Karpas-422 (cell line): ENCODE measurements at regions not wholly inside any gene's neighbourhood (a gene's known extent, or its start where the extent isn't known, plus 50 kb on each side); places are given as distances from the start of the nearest gene placed in this dataset.
A peak's percentile ranks its signal among the peaks of the same experiment; 100 is the strongest.

ENCODE experiments used
- DNase-seq: peaks from one replicate; pipeline ENCODE4 v3.0.0-alpha.2; 2015
- H2AFZ ChIP-seq: fragments of 200-600 bp; sonication (generic); 2 replicates; pipeline ENCODE4 v1.6.1; 2014; ENCODE audit warnings: antibody characterized with exemption, low read length, mixed read lengths
- H3K27ac ChIP-seq: fragments of 200-600 bp; sonication (generic); 2 replicates; pipeline ENCODE4 v1.5.1; 2014; ENCODE audit warnings: mild to moderate bottlenecking, low read length, moderate library complexity
- H3K27me3 ChIP-seq: fragments of 200-600 bp; sonication (generic); 2 replicates; pipeline ENCODE4 v1.6.1; 2014; ENCODE audit warnings: low read length, mixed read lengths
- H3K36me3 ChIP-seq: fragments of 200-600 bp; sonication (generic); 2 replicates; pipeline ENCODE4 v1.6.1; 2014; ENCODE audit warnings: low read length, mixed read lengths; ENCODE audit not compliant: insufficient read depth
- H3K4me1 ChIP-seq: fragments of 200-600 bp; sonication (generic); 2 replicates; pipeline ENCODE4 v1.6.1; 2014; ENCODE audit warnings: mild to moderate bottlenecking, low read length, mixed read lengths
- H3K4me2 ChIP-seq: fragments of 200-600 bp; sonication (generic); 2 replicates; pipeline ENCODE4 v1.6.1; 2014; ENCODE audit warnings: low read length, low read depth, mild to moderate bottlenecking; ENCODE audit not compliant: poor library complexity, severe bottlenecking
- H3K4me3 ChIP-seq: fragments of 200-600 bp; sonication (generic); 2 replicates; pipeline ENCODE4 v1.5.1; 2014; ENCODE audit warnings: mild to moderate bottlenecking, antibody characterized with exemption, low read length, mixed read lengths
- H3K79me2 ChIP-seq: fragments of 200-600 bp; sonication (generic); 2 replicates; pipeline ENCODE4 v1.6.1; 2014; ENCODE audit warnings: mild to moderate bottlenecking, low read length, mixed read lengths
- H3K9ac ChIP-seq: fragments of 200-600 bp; sonication (generic); 2 replicates; pipeline ENCODE4 v1.6.0; 2014; ENCODE audit warnings: low read length
- H3K9me2 ChIP-seq: fragments of 200-600 bp; sonication (generic), shearing (Covaris generic); replicated peaks from 2 replicates; pipeline ENCODE4 v1.6.0; 2014; ENCODE audit warnings: mild to moderate bottlenecking, low read length, moderate library complexity; ENCODE audit not compliant: insufficient read depth
- H3K9me3 ChIP-seq: fragments of 300-700, 200-600 bp; sonication (generic); 2 replicates; pipeline ENCODE4 v1.6.1; 2014; ENCODE audit warnings: low read length, mixed read lengths
- H4K20me1 ChIP-seq: fragments of 200-600 bp; sonication (generic); 2 replicates; pipeline ENCODE4 v1.6.1; 2014; ENCODE audit warnings: mild to moderate bottlenecking, antibody characterized with exemption, low read length, low read depth; ENCODE audit not compliant: insufficient read depth

DNA sequence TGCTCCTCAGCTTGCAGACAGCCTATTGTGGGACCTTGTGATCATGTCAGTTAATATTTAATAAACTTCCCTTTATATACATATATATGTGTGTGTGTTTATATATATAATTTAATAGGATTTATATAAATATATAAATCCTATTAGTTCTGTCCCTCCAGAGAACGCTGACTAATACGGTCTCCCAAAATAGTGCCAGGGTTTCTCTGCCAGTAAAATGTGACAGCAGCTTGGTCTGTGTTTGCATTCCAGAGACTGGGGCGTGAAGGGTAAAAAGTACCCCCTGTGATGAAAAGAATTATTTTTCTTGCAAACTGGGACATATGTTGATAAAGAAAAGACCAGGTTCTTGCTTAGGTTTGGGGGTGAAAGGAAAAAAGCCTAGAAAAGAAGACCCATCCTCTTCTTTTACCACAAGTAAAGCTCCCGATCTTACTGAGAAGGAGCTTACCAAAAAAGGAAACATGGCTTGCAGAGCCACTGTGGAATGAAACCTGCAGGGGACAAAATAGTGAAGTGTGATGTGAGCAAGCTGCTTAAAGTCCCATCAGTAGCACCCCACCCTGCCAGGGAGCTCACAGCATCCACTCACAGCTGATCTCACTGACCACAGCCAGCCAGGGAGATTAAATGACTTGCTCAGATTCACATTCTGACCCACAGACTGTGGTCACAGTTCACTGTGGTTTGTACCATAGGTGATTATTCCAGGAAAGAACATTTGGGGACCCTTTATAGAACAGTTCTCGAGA, 110.9 kb upstream of the RMP24 start:
- H3K4me1 ChIP-seq = peaks cover 83% of the 10 kb centered on the region

GRCh38 chr18:35862119-35862640, 110.3 kb upstream of the RMP24 start:
- peak; percentile 91 for DNase-seq
- peaks cover 77% of the 10 kb centered on the region for H3K4me1 ChIP-seq
- peak overlapping the region; percentile 62 for H3K4me2 ChIP-seq
- peak overlapping the region; percentile 95 for H3K27ac ChIP-seq
- H3K27me3 ChIP-seq = no peaks in the 10 kb centered on the region
- no peak overlapping the region; the same call in 1 of the 2 replicates for H2AFZ ChIP-seq
- H3K9me3 ChIP-seq = no peaks in the 10 kb centered on the region
- H3K4me3 ChIP-seq = peak overlapping the region; percentile 48
- H3K79me2 ChIP-seq = no peaks in the 10 kb centered on the region
- peak overlapping the region; percentile 71 for H3K9ac ChIP-seq
- H3K36me3 ChIP-seq = no peaks in the 10 kb centered on the region
- no peaks in the 10 kb centered on the region for H3K9me2 ChIP-seq
- H4K20me1 ChIP-seq = no peaks in the 10 kb centered on the region

More for the DNA sequence above, 110.9 kb upstream of the RMP24 start:
- peak overlapping the region; percentile 48 for H3K4me3 ChIP-seq
- H3K79me2 ChIP-seq = no peaks in the 10 kb centered on the region
- no peaks in the 10 kb centered on the region for H3K9me2 ChIP-seq
- no peak overlapping the region; the same call in 1 of the 2 replicates for H2AFZ ChIP-seq
- peak overlapping the region; percentile 95 for H3K27ac ChIP-seq
- peak overlapping the region; percentile 71 for H3K9ac ChIP-seq
- H3K27me3 ChIP-seq = no peaks in the 10 kb centered on the region
- H3K36me3 ChIP-seq = no peaks in the 10 kb centered on the region
- no peaks in the 10 kb centered on the region for H3K9me3 ChIP-seq
- H3K4me2 ChIP-seq = peak overlapping the region; percentile 62
- H4K20me1 ChIP-seq = no peaks in the 10 kb centered on the region
- DNase-seq = peak; percentile 78

DNA sequence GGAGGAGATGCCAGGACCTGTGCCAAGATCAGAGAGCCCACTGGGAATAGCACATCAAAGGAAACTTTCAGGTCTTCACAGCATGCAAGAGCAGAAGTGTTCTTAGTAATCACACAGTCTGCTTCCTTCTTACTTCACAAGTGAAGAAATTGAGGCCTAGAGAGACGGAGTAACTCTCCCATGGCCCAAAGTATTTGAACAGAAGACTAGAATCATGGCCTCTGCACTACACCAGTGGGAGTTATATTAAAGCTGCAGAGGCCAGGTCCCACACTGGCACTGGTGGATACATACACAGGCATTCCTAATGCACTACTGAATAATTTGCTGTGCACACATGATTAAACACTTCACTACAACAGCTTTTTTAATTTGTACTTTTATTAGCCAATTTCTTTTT, 107.6 kb upstream of the RMP24 start:
- no peak overlapping the region for H3K4me3 ChIP-seq
- H3K4me1 ChIP-seq = peaks cover 61% of the 10 kb centered on the region
- peak overlapping the region; percentile 26; the same call in 1 of the 2 replicates for H3K9ac ChIP-seq
- no peaks in the 10 kb centered on the region for H3K36me3 ChIP-seq
- H3K27me3 ChIP-seq = no peaks in the 10 kb centered on the region
- no peaks in the 10 kb centered on the region for H4K20me1 ChIP-seq
- no peaks in the 10 kb centered on the region for H3K79me2 ChIP-seq
- no peaks in the 10 kb centered on the region for H3K9me3 ChIP-seq
- peak overlapping the region; percentile 77 for H2AFZ ChIP-seq
- DNase-seq = no peak
- no peaks in the 10 kb centered on the region for H3K9me2 ChIP-seq
- no peak overlapping the region for H3K4me2 ChIP-seq
- peak overlapping the region; percentile 95 for H3K27ac ChIP-seq

GRCh38 chr18:35868915-35869314, 103.6 kb upstream of the RMP24 start:
- Histone ChIP-seq H3K79me2 (no peaks in the 10 kb centered on the region), H3K4me2 (no peak overlapping the region), H3K36me3 (no peaks in the 10 kb centered on the region; the same call in 1 of the 2 replicates), H4K20me1 (no peaks in the 10 kb centered on the region), H3K4me1 (peaks cover 36% of the 10 kb centered on the region), H3K27ac (no peak overlapping the region), H3K9me2 (no peaks in the 10 kb centered on the region), H2AFZ (no peak overlapping the region), H3K27me3 (no peaks in the 10 kb centered on the region), H3K4me3 (no peak overlapping the region), H3K9ac (no peak overlapping the region), H3K9me3 (no peaks in the 10 kb centered on the region; the same call in 1 of the 2 replicates)
- DNase-seq = no peak

DNA sequence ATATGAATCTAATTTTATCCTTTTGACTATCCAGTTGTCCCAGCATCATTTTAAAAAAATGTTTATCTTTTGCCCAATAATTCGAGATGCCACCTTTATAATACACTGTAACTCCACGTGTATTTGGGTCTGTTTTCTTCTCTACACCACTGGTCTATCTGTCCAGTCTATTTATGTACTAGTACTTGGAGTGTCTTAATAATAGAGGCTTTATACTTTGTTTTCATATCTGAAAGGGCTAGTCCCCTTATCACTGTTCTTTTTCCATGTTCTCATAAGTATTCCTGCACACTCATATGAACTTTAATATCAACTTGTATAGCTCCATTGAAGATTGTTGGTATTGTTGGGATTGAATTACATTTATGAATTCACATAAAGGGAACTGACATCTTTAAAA, 101.1 kb upstream of the RMP24 start:
- H3K79me2 ChIP-seq = no peaks in the 10 kb centered on the region
- H3K9ac ChIP-seq = no peak overlapping the region
- H3K36me3 ChIP-seq = no peaks in the 10 kb centered on the region; the same call in 1 of the 2 replicates
- H3K4me1 ChIP-seq = peaks cover 20% of the 10 kb centered on the region
- H3K9me2 ChIP-seq = no peaks in the 10 kb centered on the region
- H2AFZ ChIP-seq = no peak overlapping the region
- H3K4me2 ChIP-seq = no peak overlapping the region
- H4K20me1 ChIP-seq = no peaks in the 10 kb centered on the region
- H3K9me3 ChIP-seq = no peaks in the 10 kb centered on the region; the same call in 1 of the 2 replicates
- no peak overlapping the region for H3K27ac ChIP-seq
- no peak overlapping the region for H3K4me3 ChIP-seq
- H3K27me3 ChIP-seq = no peaks in the 10 kb centered on the region
- DNase-seq = no peak

- Histone ChIP-seq H4K20me1 (no peaks in the 10 kb centered on the region), H3K27ac (no peak overlapping the region), H3K4me2 (no peak overlapping the region), H2AFZ (no peak overlapping the region), H3K4me1 (peaks cover 27% of the 10 kb centered on the region), H3K4me3 (no peak overlapping the region), H3K9me3 (no peaks in the 10 kb centered on the region; the same call in 1 of the 2 replicates), H3K9me2 (no peaks in the 10 kb centered on the region), H3K27me3 (no peaks in the 10 kb centered on the region; the same call in 1 of the 2 replicates), H3K36me3 (no peaks in the 10 kb centered on the region; the same call in 1 of the 2 replicates), H3K9ac (no peak overlapping the region), H3K79me2 (no peaks in the 10 kb centered on the region)
- no peak for DNase-seq
Measured at GRCh38 chr18:35875566-35875965, 96.9 kb upstream of the RMP24 start.

DNA sequence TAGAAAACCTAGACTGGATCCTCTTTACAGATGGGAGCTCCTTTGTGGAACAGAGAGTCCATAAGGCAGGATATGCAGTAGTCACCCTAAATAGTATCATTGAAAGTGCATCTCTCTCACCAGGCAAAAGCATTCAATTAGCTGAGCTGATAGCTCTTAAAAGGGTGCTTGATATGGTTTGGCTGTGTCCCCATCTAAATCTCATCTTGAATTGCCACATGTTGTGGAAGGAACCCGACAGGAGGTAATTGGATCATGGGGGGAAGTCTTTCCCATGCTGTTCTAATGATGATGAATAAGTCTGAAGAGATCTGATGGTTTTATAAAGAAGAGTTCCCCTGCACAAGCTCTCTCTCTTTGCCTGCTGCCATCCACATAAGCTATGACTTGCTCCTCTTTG, 96.2 kb upstream of the RMP24 start:
- no peaks in the 10 kb centered on the region; the same call in 1 of the 2 replicates for H3K36me3 ChIP-seq
- H3K4me2 ChIP-seq = no peak overlapping the region
- no peak for DNase-seq
- H3K27ac ChIP-seq = no peak overlapping the region
- no peaks in the 10 kb centered on the region for H3K9me2 ChIP-seq
- no peak overlapping the region for H3K9ac ChIP-seq
- H2AFZ ChIP-seq = no peak overlapping the region
- no peaks in the 10 kb centered on the region; the same call in 1 of the 2 replicates for H3K27me3 ChIP-seq
- H3K4me1 ChIP-seq = peaks cover 34% of the 10 kb centered on the region
- H3K9me3 ChIP-seq = no peaks in the 10 kb centered on the region; the same call in 1 of the 2 replicates
- H3K79me2 ChIP-seq = no peaks in the 10 kb centered on the region
- H4K20me1 ChIP-seq = no peaks in the 10 kb centered on the region
- no peak overlapping the region for H3K4me3 ChIP-seq

GRCh38 chr18:35880788-35881455, 91.6 kb upstream of the RMP24 start:
- Histone ChIP-seq H3K9me2 (no peaks in the 10 kb centered on the region), H3K27me3 (no peaks in the 10 kb centered on the region; the same call in 1 of the 2 replicates), H3K4me2 (no peak overlapping the region), H3K4me1 (peaks cover 35% of the 10 kb centered on the region), H3K79me2 (no peaks in the 10 kb centered on the region), H4K20me1 (no peaks in the 10 kb centered on the region), H3K4me3 (no peak overlapping the region), H2AFZ (no peak overlapping the region), H3K36me3 (no peaks in the 10 kb centered on the region), H3K27ac (no peak overlapping the region), H3K9ac (no peak overlapping the region), H3K9me3 (no peaks in the 10 kb centered on the region)
- DNase-seq = no peak
